ENCODE measurements at regions not wholly inside any gene's neighbourhood (a gene's known extent, or its start where the extent isn't known, plus 50 kb on each side); places are given as distances from the start of the nearest gene placed in this dataset.

DNA sequence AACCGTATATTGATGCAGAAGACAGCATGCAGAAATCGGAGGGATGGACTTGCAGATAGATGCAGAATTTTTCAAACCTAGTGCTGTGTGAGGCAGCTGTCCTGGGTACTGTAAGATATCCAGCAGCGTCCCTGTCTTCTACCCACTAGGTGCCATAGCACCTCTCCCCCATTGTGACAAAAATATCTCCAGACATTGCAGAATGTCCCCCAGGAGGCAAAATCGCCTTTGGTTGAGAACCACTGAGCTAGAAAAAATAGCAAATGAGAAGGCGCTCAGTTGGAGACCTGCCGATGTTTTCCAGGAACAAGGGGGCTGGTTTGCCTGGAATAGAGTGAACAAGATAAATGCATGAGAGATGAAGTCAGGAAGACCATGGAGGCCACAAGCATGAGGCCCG lies 67.9 kb upstream of the TMEM132D start:
- TF ChIP-seq, protein P1, sequence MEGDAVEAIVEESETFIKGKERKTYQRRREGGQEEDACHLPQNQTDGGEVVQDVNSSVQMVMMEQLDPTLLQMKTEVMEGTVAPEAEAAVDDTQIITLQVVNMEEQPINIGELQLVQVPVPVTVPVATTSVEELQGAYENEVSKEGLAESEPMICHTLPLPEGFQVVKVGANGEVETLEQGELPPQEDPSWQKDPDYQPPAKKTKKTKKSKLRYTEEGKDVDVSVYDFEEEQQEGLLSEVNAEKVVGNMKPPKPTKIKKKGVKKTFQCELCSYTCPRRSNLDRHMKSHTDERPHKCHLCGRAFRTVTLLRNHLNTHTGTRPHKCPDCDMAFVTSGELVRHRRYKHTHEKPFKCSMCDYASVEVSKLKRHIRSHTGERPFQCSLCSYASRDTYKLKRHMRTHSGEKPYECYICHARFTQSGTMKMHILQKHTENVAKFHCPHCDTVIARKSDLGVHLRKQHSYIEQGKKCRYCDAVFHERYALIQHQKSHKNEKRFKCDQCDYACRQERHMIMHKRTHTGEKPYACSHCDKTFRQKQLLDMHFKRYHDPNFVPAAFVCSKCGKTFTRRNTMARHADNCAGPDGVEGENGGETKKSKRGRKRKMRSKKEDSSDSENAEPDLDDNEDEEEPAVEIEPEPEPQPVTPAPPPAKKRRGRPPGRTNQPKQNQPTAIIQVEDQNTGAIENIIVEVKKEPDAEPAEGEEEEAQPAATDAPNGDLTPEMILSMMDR (IDR thresholded peaks at IDR 0.05; ENCODE audit: low read depth, low read length) = no peak
- no peak for TF ChIP-seq EZH2phosphoT487 (IDR thresholded peaks at IDR 0.05; ENCODE audit: low read depth)
